Raji (cell line): ENCODE measurements at regions not wholly inside any gene's neighbourhood (a gene's known extent, or its start where the extent isn't known, plus 50 kb on each side); places are given as distances from the start of the nearest gene placed in this dataset.

ENCODE experiments used
- POLR2A ChIP-seq: IDR thresholded peaks from 2 replicates; pipeline ENCODE4 v1.6.1; 2011; ENCODE audit warnings: low read depth, low read length, control low read depth; ENCODE audit not compliant: insufficient read depth

DNA sequence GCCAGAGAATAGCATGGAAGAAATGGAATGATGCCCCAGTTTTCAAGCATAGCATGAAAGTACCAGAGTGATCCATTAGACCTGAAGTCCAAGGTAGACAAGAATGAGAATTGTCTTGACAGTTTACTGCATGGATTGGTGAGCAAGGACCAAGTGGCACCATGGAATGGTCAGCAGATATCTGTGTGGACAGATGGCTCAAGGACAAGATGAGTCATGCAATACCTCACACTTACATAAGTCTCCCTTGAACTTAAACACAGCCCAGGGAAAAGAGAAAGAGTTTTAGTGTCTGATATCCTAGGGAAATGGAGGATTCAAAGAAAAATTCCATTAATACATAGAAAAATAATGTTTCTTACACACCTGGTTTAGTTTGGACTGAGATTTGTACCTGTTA, 195.2 kb downstream of the MRPL39 start:
- no peak for TF ChIP-seq POLR2A

DNA sequence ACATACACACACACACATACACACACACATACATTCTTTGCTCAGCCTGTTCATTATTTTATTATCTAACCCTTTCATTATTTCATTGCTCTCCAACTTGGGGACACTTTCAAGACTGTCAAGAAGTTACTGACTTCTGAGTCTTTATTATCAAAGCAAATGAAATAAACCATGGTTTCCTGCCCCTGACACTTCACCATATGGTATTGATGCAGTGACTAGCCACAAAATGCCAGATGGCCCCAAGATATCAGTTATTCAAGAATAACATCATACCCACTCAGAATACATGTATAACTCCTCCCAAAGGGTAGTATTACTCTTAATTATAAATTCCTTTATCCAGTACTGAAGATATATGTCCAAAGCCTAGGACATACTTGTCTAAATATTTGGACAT, 197.3 kb downstream of the MRPL39 start:
- TF ChIP-seq POLR2A, result no peak

- TF ChIP-seq POLR2A, result no peak
Observed at GRCh38 chr21:25408666-25409065, 198.6 kb downstream of the MRPL39 start.

DNA sequence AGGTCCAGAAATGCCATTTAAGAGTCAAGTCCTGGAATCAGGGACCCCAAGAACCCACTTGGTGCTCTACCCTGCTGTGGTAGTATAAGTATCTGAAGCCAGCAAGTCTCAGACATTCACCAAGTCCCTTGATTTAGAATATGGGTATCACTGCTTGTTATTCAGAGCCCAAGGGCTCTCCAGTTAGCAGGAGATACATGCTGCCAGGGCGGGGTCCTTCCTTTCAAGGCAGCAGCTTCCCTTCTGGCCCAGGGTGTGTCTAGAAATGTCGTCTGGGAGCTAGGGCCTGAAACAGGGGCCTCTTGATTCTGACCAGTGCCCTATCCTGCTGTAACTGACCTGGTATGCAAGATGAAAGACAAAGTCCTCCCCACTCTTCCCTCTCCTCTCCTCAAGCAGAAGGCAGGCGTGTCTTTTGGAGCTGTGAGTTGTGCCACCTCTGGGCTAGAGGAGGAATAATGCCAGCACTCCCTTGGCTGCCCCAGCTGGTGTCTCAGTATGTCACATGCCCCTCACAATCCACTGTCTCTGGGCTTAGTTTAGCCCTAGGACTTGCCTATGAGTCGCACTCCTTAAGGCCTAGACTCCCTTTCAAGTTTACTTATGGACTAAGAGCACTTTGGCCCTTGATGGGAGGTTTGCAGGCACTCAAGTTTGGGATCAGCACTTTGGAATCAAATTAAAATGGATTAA, 200.2 kb downstream of the MRPL39 start:
- TF ChIP-seq POLR2A, result no peak

DNA sequence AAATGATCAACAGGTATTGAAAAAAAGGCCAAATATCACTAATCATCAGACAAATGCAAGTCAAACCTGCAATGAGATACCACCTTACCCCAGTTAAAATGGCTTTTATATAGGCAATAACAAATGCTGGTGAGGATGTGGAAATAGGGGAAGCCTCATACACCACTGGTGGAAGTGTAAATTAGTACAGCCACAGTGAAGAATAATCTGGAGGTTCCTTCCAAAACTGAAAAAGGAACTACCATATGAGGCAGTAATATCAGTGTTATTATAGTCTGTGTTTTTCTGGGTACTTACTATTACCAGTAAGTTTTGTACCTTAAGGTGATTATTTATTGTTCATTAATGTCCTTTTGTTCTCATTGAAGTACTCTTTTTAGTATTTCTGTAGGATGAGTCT, 201.3 kb downstream of the MRPL39 start:
- TF ChIP-seq POLR2A, result no peak

- TF ChIP-seq POLR2A, result no peak
Observed at GRCh38 chr21:25402134-25402961, 204.9 kb downstream of the MRPL39 start.

DNA sequence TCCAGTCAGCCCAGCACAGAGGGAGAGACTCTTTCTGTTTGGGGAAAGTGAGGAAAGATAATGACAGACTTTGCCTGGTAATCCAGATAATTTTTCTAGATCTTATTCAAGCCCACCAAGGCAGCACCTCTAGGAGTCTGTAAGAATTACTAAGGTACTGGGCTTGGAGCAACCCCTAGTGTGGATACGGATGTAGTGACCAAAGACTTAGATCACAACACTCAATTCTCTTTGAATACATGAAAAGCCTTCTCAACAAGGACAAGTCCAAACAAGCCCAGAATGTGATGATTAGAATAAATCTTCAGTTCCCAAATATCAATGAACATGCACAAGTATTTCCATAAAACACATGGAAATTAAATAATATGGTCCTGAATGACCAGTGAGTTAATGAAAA, 206.9 kb downstream of the MRPL39 start:
- TF ChIP-seq POLR2A, result no peak

- no peak for TF ChIP-seq POLR2A
Observed at GRCh38 chr21:25398630-25399029, 208.7 kb downstream of the MRPL39 start.

DNA sequence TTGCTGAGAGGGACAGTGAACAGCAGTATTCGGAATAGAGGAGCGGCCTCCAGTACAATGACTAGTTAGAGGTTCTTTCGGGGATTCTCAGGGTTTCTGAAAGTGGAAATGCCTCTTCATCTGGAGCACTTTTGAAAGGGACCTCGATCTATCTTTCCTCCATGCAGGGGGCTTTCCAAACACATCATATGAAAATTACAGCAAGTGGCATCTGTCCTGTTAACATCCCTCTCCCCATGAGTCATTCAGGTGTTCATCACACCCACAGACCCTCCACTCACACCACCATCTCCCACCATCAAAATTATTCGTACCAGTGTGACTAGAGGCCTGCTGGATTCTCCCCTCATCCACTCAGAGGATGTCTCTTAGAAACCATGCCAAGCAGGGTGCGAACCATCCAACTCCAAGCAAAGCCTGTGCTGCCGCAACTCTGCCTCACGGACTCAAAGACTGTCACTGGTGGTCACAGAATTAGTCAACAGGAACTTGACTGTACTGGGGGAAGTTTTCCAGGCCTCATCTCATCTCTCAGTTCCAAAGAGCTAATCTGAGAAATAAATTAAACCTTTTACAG, 211.1 kb downstream of the MRPL39 start:
- TF ChIP-seq POLR2A, result no peak

DNA sequence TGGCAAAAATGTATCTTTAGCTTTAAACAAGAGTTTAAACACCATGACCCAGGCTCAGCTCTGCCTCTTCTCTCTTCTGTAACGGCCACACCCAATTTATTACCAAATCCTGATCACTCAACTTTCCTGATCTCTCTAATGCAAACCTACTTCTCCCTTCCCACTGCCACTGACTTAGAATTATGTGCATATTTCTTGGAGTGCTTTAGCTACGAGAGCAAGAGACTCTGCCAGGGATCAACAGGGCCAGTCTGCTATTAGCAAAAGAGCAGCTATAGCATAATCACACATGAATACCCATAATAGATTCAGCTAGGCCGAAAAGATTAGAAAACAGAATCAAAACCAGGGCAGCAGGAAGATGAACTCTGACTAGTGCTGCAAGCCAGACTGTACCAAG, 215.5 kb downstream of the MRPL39 start:
- TF ChIP-seq POLR2A, result no peak

DNA sequence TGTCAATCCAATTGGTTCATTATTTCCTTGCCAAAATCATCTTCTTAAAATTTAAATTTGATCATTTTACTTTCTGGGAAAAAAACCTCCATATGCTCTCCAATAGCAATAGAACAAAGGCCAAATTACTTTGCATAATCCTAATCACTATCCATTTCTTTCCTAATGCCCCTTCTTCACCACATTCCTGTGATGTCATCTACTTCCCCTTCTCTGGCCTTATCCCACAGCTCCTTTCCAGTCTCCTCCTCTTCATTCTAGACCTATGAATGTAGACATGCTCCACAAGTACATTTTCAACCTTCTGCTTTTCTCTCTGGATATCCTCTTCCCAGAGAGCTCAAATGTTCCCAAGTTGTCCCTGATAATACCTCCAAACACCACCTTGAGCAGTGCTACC, 216.6 kb downstream of the MRPL39 start:
- no peak for TF ChIP-seq POLR2A

- TF ChIP-seq POLR2A, result no peak
Observed at GRCh38 chr21:25387665-25388064, 219.6 kb downstream of the MRPL39 start.

DNA sequence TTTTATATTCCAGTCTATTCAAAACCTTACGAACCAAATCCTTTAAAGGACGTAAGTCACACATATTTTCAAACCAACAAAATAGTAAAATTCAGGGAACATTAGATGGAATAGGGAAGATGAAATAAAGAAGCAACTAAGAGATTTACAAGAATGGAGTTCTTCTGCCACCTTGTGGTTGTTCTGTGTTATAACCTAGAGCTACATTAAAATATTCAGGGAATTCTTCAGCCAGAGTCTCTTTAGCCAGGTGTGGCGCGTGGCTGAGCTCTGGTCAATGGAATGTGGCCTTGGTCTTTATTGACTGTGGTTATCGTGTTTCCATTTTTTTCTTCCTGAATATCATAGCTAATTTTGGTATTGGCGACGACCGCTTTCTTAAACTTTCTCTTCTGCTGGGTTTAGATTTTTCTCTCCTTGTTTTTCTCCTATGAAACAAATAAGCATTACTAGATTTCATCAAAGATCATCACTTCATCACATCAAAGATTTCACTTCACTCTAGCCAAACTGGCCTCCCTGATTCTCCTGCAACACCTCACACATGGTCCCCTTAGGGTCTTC, 221.3 kb downstream of the MRPL39 start:
- TF ChIP-seq POLR2A, result no peak

DNA sequence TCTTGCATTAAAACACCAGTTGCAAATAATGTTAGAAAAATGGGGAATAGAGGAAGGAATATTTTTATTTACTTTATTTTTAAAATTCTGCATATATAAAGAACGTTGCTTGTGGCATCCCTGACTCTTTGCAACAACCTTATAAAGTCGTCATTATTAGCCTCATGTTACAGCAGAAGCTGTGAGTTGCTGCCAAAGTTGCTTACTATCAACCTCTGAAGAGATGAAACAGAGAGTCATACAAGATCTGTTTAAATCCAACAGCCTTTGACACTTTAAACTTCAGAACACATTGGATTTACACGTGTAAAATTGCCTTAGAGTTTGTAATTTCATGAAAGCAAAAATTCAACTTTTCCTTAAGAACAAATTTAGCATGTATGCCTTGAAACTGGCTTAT, 221.9 kb downstream of the MRPL39 start:
- no peak for TF ChIP-seq POLR2A

- TF ChIP-seq POLR2A, result no peak
Observed at GRCh38 chr21:25384782-25385181, 222.5 kb downstream of the MRPL39 start.

GRCh38 chr21:25383545-25383944, 223.7 kb downstream of the MRPL39 start:
- TF ChIP-seq POLR2A, result no peak
